B cell (primary cell): ENCODE measurements at regions not wholly inside any gene's neighbourhood (a gene's known extent, or its start where the extent isn't known, plus 50 kb on each side); places are given as distances from the start of the nearest gene placed in this dataset.
"Not testable (repeated sequence)": the region's sequence is repeated elsewhere in the genome, so short reads cannot be mapped to it uniquely, and the experiment has no call there.

Experiments
- ATAC-seq: fragments of 200-7000 bp; cut with Tn5 transposase; one replicate; pipeline ENCODE4 v1.10.0; 2021; ENCODE audit warnings: low read depth, mild to moderate bottlenecking, moderate number of reproducible peaks, moderate library complexity
- CTCF ChIA-PET: fragments of 350-600 bp; sonication (Branson Sonifier 250); formaldehyde crosslinking; loops from one replicate; lab custom pipeline; 2021; ENCODE audit warnings: antibody characterized with exemption, inconsistent platforms; lab: Charles Lee
- POLR2A ChIA-PET: fragments of 350-600 bp; sonication (Branson Sonifier 250); formaldehyde crosslinking; loops from one replicate; lab custom pipeline; 2021; ENCODE audit warnings: antibody characterized with exemption; lab: Charles Lee
- DNase-seq: peaks from one replicate; pipeline ENCODE4 v3.0.0; 2013
- H2AFZ ChIP-seq: 2 replicates; pipeline ENCODE4 v1.6.1; 2012; ENCODE audit warnings: mild to moderate bottlenecking, low read depth, low read length; ENCODE audit not compliant: insufficient read depth, poor library complexity, severe bottlenecking
- H3K27ac ChIP-seq, 2 donors: 1 replicate in 1 of 2; 2 replicates in 1 of 2; pipeline ENCODE4 v1.5.1; 2012 to 2013; ENCODE audit warnings: low read length in 2 of 2, mild to moderate bottlenecking in 2 of 2, moderate library complexity in 1 of 2
- H3K27me3 ChIP-seq, 4 experiments: fragments of 200-600 bp in 1 of 4; sonication (generic) in 1 of 4; replicated peaks in 1 of 4; 1 replicate in 2 of 4; 2 replicates in 2 of 4; pipeline versions ENCODE4 v1.6.1 to v1.7.0; 2013 to 2016; ENCODE audit warnings: low read length in 3 of 4, mild to moderate bottlenecking in 2 of 4, mixed read lengths in 1 of 4, moderate library complexity in 1 of 4; ENCODE audit not compliant: insufficient read depth in 4 of 4, control insufficient read depth in 3 of 4; ENCODE audit errors: control extremely low read depth in 1 of 4
- H3K36me3 ChIP-seq, 2 experiments: replicated peaks in 1 of 2; 1 replicate in 1 of 2; 2 replicates in 1 of 2; pipeline versions ENCODE4 v1.6.1 to v1.7.1; 2013; ENCODE audit warnings: low read length in 1 of 2; ENCODE audit not compliant: insufficient read depth in 2 of 2, control insufficient read depth in 1 of 2; ENCODE audit errors: control extremely low read depth in 1 of 2, extremely low read depth in 1 of 2
- H3K4me1 ChIP-seq, 2 donors: fragments of 200-600 bp in 1 of 2; sonication (generic) in 1 of 2; 1 replicate in 1 of 2; 2 replicates in 1 of 2; pipeline versions ENCODE4 v1.5.1 to v1.6.1; 2013 to 2017; ENCODE audit warnings: low read length in 2 of 2; ENCODE audit not compliant: control insufficient read depth in 2 of 2, insufficient read depth in 2 of 2
- H3K4me2 ChIP-seq: replicated peaks from 2 replicates; pipeline ENCODE3; 2012; ENCODE audit warnings: mild to moderate bottlenecking, low read depth, low read length; ENCODE audit not compliant: poor library complexity, severe bottlenecking
- H3K4me3 ChIP-seq, 5 experiments: fragments of 200-600 bp in 1 of 5; sonication (generic) in 1 of 5; 1 replicate in 3 of 5; 2 replicates in 2 of 5; pipeline versions ENCODE4 v1.5.1 to v1.7.0; 2011 to 2016; ENCODE audit warnings: low read length in 4 of 5, mild to moderate bottlenecking in 4 of 5, low read depth in 2 of 5, control low read depth in 1 of 5, moderate library complexity in 1 of 5; ENCODE audit not compliant: insufficient read depth in 1 of 5; ENCODE audit errors: control extremely low read depth in 1 of 5, extremely low read depth in 1 of 5
- H3K79me2 ChIP-seq: fragments of 200-600 bp; sonication (generic); one replicate; pipeline ENCODE4 v1.6.0; 2016; ENCODE audit warnings: low read length; ENCODE audit not compliant: control insufficient read depth, insufficient read depth
- H3K9ac ChIP-seq: fragments of 200-600 bp; sonication (generic); 2 replicates; pipeline ENCODE4 v1.6.1; 2017; ENCODE audit warnings: mild to moderate bottlenecking, low read length, moderate library complexity
- H3K9me3 ChIP-seq, 3 donors: one replicate each; pipeline versions ENCODE4 v1.6.1 to v1.7.1; 2013; ENCODE audit warnings: low read length in 2 of 3; ENCODE audit not compliant: control insufficient read depth in 2 of 3, insufficient read depth in 1 of 3; ENCODE audit errors: control extremely low read depth in 1 of 3
- H4K20me1 ChIP-seq: 2 replicates; pipeline ENCODE4 v1.6.0; 2012; ENCODE audit warnings: mild to moderate bottlenecking, low read length; ENCODE audit not compliant: insufficient read depth, control insufficient read depth, poor library complexity, severe bottlenecking
- H3K27ac Mint-ChIP-seq: one replicate; pipeline ENCODE4 v1.8.0; 2021; ENCODE audit warnings: mixed read lengths
- H3K27me3 Mint-ChIP-seq: one replicate; pipeline ENCODE4 v1.8.0; 2021; ENCODE audit warnings: mixed read lengths
- H3K4me1 Mint-ChIP-seq: one replicate; pipeline ENCODE4 v1.8.0; 2021; ENCODE audit warnings: mixed read lengths
- H3K4me3 Mint-ChIP-seq: one replicate; pipeline ENCODE4 v1.8.0; 2021; ENCODE audit warnings: mixed read lengths
- H3K9me3 Mint-ChIP-seq: one replicate; pipeline ENCODE4 v1.8.0; 2022; ENCODE audit warnings: mixed read lengths; ENCODE audit not compliant: insufficient read depth
- CTCF ChIP-seq: fragments of 200-600 bp; IDR thresholded peaks from one replicate; pipeline ENCODE4 v1.8.0; 2022; ENCODE audit warnings: antibody characterized with exemption, mild to moderate bottlenecking
- EZH2 ChIP-seq: IDR thresholded peaks from 2 replicates; pipeline ENCODE4 v1.6.1; 2012; ENCODE audit warnings: borderline replicate concordance, low read depth, mild to moderate bottlenecking, moderate library complexity, low read length; ENCODE audit not compliant: insufficient read depth, poor library complexity, severe bottlenecking
- WGBS: methylation state at CpG from one replicate; pipeline ENCODE4 v1.1.5; 2013; ENCODE audit warnings: missing lambda C conversion rate; ENCODE audit not compliant: insufficient coverage; 5-methylcytosine and 5-hydroxymethylcytosine counted together
- intact Hi-C: fragments of 100-400 bp; cut with micrococcal nuclease; formaldehyde crosslinking; loops from one replicate; pipeline ENCODE4 v1.10.0; 2022

GRCh38 chr10:46217752-46218453 lies 68.9 kb upstream of the ANTXRL start:
- Mint-ChIP-seq H3K27me3 (peaks cover 9% of the 10 kb centered on the region), H3K27ac (no peak overlapping the region), H3K9me3 (no peaks in the 10 kb centered on the region), H3K4me3 (no peak overlapping the region), H3K4me1 (no peaks in the 10 kb centered on the region)
- CTCF ChIA-PET = interaction anchor here (1.2 kb wide), 1 partner anchor 8 kb away, joined by 3 read pairs; no protein-coding TSS in a partner anchor
- Histone ChIP-seq H3K36me3 (peaks cover 0 to 3% of the 10 kb centered on the region in 2 experiments), H3K9ac (no peak overlapping the region), H3K27me3 (no peaks in the 10 kb centered on the region), H3K27ac (no peak overlapping the region), H3K4me1 (no peaks in the 10 kb centered on the region), H2AFZ (no peak overlapping the region), H3K4me3 (no peak overlapping the region), H4K20me1 (peaks cover 6% of the 10 kb centered on the region), H3K9me3 (no peaks in the 10 kb centered on the region), H3K79me2 (no peaks in the 10 kb centered on the region), H3K4me2 (no peak overlapping the region)
- TF ChIP-seq EZH2 (no peak), CTCF (no peak)
- no peak for DNase-seq
- 77% methylated on average over 6 of the region's 6 CpGs for WGBS
- ATAC-seq = no peak
- POLR2A ChIA-PET = no interaction called here
- intact Hi-C loops = no loop called here

GRCh38 chr10:46218921-46219320 lies 67.9 kb upstream of the ANTXRL start:
- Histone ChIP-seq H3K36me3 (peaks cover 0 to 3% of the 10 kb centered on the region in 2 experiments), H3K79me2 (no peaks in the 10 kb centered on the region), H3K9me3 (peaks cover 0 to 7% (median 0%) of the 10 kb centered on the region in 3 donors), H3K27ac (no peak overlapping the region), H3K4me3 (no peak overlapping the region), H2AFZ (no peak overlapping the region), H4K20me1 (peaks cover 9% of the 10 kb centered on the region), H3K9ac (no peak overlapping the region), H3K27me3 (no peaks in the 10 kb centered on the region), H3K4me1 (no peaks in the 10 kb centered on the region), H3K4me2 (no peak overlapping the region)
- Mint-ChIP-seq H3K27me3 (peaks cover 9% of the 10 kb centered on the region), H3K4me3 (no peak overlapping the region), H3K4me1 (no peaks in the 10 kb centered on the region), H3K9me3 (no peaks in the 10 kb centered on the region), H3K27ac (no peak overlapping the region)
- TF ChIP-seq CTCF (no peak), EZH2 (no peak)
- WGBS = no CpG with 5 or more reads among the region's 2 CpGs
- DNase-seq (no peak), ATAC-seq (no peak)
- POLR2A ChIA-PET = no interaction called here
- intact Hi-C loops = no loop called here
- CTCF ChIA-PET = no interaction called here

GRCh38 chr10:46219431-46219990 lies 67.3 kb upstream of the ANTXRL start:
- H4K20me1 ChIP-seq, H3K36me3 ChIP-seq, H3K4me1 ChIP-seq, H3K27me3 ChIP-seq, DNase-seq, H2AFZ ChIP-seq, H3K4me2 ChIP-seq, H3K4me3 Mint-ChIP-seq, intact Hi-C loops, H3K27ac ChIP-seq, H3K79me2 ChIP-seq, H3K9ac ChIP-seq, H3K27ac Mint-ChIP-seq, ATAC-seq, H3K27me3 Mint-ChIP-seq, H3K4me3 ChIP-seq, H3K4me1 Mint-ChIP-seq, CTCF ChIA-PET, POLR2A ChIA-PET, H3K9me3 Mint-ChIP-seq, H3K9me3 ChIP-seq: not testable (repeated sequence)
- 40% methylated on average over 3 of the region's 5 CpGs for WGBS
